NOMO-1 treated with DMSO at 0.1 percent for 48 hours (cell line): ENCODE measurements at regions not wholly inside any gene's neighbourhood (a gene's known extent, or its start where the extent isn't known, plus 50 kb on each side); places are given as distances from the start of the nearest gene placed in this dataset.

ENCODE experiments used
- DNase-seq: peaks from one replicate; lab custom pipeline; 2025; ENCODE audit not compliant: unreplicated experiment; lab: John Stamatoyannopoulos, UW

GRCh38 chr9:73446306-73446705 is 294.6 kb downstream of the ANXA1 start:
- no peak for DNase-seq

DNA sequence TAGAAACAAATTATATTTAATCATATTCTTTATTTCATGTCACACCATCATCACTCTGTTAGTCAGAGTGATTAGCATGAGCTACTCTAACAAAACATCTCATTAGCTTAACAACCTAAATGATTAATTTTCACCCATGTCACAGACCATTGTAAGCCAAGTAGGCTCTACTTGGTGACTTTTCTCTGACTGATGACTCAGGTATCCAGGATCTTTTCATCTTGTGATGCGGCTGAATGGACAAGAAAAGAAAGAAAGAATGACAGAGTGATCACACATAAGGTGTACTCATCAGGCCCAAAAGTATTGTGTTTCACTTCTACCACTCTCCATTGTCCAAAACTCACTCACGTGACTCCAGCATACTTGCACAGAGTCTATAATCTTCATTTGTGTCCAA is 299.3 kb downstream of the ANXA1 start:
- no peak for DNase-seq

DNA sequence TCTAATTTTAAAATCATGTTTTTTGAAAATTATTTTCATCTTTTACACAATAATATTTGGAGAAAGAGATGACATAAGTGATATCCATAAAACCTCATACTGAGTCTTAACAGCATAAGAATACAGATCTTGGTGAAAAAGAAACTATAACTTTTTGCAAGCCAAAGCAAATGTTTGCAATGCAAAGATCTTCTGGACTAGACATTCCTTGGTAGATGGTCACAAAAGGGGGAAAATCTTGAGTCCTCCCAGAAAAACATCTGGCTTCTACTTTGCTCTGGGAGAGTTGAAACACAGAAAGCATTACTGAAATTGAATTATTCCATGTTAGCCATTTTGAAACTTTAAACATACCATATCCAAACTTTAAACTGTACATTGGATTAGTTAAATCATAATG is 308.2 kb downstream of the ANXA1 start:
- DNase-seq, result no peak

DNA sequence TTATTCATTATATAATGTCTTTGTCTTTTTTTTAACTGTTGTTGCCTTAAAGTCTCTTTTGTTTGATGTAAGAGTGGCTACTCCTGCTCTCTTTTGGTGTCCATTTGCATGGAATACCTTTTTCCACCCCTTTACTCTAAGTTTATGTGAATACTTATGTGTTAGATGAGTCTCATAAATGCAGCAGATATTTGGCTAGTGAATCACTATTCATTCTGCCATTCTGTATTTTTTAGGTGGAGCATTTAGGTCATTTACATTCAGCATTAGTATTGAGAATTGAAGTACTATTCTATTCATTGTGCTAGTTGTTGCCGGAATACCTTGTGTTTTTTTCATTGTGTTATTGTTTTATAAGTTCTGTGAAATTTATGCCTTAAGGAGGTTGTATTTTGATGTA is 317.1 kb downstream of the ANXA1 start:
- no peak for DNase-seq

GRCh38 chr9:73470766-73471165 is 319.1 kb downstream of the ANXA1 start:
- no peak for DNase-seq

DNA sequence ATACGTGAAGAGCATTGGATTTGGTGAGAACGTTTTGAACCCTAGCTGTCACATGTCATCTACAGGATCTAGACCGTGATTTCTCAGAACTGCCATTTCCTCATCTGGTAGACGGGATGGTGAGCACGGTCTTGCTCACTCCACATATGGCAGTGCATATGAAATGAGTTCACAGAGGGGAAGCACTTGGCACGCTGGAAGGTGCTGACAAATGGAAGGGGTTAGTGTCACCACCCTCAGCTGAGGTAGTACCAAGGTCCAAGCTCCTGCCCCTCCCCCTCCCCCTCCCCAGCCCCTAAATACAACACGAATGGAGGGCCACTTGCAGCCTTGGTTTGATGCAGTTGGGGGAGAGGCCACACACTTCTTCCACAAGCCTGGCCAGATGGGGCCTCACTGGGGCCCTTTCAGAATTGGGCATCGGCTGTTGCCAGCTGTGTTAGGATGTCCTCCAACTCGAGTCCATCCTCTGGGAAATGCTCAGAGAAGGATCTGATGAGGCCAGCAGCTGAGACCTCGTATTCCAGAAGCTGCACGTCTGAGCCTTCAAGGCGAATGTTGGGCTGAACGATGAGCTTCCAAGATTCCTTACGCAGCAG is 322.4 kb downstream of the ANXA1 start:
- no peak for DNase-seq

GRCh38 chr9:73474625-73475024 is 323.0 kb downstream of the ANXA1 start:
- DNase-seq, result no peak

GRCh38 chr9:73494894-73495293 is 343.2 kb downstream of the ANXA1 start:
- no peak for DNase-seq

DNA sequence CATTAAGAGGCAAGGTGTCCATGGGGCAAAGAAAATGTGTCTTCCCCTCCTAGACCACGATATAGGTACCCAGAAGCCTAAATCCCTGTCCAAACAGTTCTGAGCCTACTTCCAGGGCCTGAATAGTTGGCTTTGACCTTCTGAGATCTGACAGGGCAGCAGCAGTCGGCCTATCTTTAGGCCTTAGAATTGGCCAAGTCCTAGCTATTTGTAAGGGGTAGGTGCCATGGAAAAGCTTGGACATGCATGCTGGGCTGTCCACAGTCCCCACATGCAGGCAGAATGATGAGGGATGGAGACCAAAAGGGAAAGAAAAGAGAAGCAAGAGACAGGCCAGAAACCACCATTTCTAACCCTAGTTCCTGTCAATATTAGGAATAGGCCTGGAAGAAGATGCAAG is 346.1 kb downstream of the ANXA1 start:
- no peak for DNase-seq

DNA sequence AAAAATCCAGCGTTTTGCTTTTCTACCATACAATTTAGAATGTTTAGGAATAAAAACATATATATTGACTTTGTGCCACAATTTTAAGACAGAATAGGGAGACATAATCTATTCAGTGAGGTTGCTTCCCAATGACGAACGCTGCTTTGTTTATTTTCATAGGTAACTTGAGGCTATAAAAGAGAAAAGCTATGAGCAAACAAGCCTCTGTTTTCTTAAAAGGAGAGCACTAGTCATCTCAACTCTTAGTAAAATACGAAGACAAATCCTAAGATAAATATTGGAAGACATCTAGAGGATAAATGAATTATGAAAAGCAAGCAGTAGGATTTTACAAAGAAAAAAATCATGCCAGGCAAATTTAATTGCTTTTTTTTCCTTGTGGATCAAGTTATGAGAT is 363.6 kb downstream of the ANXA1 start:
- DNase-seq, result no peak

DNA sequence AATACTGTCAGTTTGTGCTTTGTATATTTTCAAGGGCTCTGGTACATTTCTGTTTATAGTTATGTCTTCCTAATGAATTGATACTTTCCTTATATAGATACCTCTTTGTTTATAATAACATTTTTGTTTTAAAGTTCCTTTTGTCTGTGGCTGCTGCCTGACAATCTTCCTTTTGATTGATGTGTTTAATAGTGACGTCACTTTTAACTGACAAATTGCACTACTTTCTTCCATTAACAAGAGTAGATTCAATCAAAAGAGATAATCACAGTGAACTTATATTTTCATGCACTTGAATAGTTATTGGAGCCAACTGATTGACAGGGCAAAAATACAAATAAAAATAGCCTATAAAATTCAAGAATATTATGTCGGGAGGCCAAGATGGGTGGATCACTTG is 371.7 kb downstream of the ANXA1 start:
- DNase-seq, result no peak

- no peak for DNase-seq
Observed at GRCh38 chr9:73525350-73525749, 373.7 kb downstream of the ANXA1 start.

- no peak for DNase-seq
Observed at GRCh38 chr9:73527521-73527920, 375.9 kb downstream of the ANXA1 start.

- no peak for DNase-seq
Observed at GRCh38 chr9:73528926-73529325, 377.3 kb downstream of the ANXA1 start.

- DNase-seq, result no peak
Observed at GRCh38 chr9:73529666-73530065, 378.0 kb downstream of the ANXA1 start.

DNA sequence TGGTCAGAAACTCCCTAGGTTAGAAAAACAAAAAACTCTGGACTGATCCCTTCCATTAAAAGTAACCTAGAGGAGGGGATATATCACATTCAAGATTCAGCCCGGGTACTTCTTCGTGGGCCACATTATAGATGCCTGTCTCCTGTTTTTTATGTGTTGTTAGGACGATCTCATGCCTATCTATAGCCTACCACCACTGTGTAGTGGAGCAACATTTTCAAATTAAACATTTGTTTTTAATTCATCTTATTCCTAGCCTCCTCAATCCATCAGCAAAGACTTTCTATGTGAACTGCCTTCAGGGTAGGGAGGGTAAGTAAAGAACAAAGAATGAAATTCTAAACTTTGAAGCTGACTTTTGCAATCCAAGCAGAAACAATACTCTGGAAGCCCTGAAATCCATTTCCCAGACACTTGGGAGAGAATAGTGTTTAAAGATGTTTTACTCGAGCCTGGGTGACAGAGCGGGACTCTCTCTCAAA is 379.4 kb downstream of the ANXA1 start:
- no peak for DNase-seq

DNA sequence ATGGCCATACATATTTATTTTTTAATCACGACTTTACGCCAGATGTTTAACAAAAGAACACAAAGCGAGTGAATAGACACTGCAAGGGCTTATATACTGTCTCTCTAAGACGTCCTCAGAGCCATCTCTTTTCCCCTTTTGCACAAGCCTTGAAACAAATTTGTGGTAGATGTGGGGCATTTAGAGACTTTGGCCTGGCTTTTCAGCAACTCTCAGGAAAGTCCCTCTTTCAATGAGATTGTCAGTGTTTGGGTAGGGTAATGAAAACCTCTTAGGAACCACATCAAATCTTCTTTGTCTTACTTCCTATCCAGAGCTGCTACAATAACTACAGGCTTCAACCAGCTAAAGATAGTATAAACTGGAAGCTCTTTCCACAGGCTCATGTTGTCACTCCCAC is 380.0 kb downstream of the ANXA1 start:
- DNase-seq, result no peak

- DNase-seq, result no peak
Observed at GRCh38 chr9:73532985-73533384, 381.3 kb downstream of the ANXA1 start.

DNA sequence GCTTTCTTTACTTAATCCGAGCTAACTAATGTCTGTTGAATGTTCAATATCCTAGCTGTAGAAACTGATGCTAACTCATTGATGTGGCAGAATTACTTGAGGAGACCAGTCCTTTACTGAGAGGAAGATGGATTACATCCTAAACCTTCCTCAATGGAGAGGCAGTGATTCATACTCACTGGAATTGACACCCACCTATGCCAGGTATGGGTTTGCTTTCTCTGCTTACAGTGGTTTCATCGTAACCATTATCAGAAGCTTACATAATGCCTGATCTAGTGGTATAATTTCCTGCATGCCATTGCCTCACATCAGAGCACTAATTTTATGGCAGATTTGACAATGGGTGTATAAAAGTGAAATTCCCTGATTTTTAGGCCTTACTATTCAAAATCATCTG is 384.7 kb downstream of the ANXA1 start:
- no peak for DNase-seq

DNA sequence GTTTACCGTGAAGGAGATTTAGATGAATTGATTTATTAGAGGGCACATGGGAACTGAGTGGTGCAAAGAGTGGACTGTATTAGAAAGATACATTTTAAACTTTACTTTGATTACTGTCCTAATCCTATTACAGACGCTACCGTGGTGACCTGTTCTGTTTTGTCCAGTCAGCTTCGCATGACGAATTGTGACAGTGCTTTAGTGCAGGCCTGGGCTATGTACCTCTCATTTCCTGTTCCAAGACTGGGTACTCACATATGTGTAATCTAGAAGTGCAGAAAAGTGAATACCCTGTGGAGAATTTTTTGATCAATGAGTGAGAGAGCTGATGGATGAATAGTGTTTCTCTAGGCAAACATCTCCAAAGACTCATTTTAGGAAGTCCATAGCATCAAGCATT is 385.9 kb downstream of the ANXA1 start:
- no peak for DNase-seq

DNA sequence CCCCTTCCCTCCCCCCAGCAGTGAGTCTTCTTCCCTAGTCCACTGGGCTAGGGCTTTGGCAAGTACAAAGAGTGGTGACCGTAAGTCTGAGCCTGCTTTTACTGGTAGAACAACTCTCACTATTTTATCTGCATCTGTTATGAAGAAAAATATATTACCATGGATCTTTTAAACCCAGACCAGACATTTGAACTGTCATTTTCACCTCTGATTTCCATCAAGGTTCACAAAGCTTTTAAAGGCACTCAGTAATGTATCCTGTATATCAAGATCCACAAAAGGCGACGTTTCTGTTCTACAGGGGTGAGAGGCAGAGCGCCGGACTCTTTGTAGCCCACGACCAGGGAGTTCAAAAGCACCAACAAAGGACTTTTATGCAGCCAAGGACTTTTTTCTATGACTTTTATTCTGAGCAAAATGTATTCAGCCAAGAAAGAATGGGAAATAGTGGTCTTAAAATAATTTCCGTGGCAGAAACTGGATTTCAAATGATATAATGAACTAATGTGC is 388.3 kb downstream of the ANXA1 start:
- DNase-seq, result no peak

GRCh38 chr9:73541923-73542322 is 390.3 kb downstream of the ANXA1 start:
- DNase-seq, result no peak

DNA sequence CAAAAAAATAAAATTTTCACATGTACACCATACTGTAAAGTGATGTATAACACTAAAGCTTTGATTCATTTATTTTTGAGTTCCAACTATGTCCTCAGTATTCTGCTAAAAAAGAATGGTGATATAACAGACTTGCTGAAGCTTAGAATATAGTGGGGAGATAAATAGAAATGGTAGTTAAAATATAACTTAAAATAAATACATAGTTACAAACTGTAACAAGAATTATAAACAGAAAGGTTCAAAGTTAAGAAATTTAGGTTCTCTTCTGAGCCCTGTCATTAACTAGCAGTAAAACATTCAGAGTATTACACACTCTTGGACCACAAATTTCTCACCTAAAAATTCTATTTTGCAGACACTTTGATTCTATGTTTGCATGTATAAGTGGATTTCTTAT is 392.1 kb downstream of the ANXA1 start:
- no peak for DNase-seq
